HG02610 (cell line): ENCODE measurements at regions not wholly inside any gene's neighbourhood (a gene's known extent, or its start where the extent isn't known, plus 50 kb on each side); places are given as distances from the start of the nearest gene placed in this dataset.

ENCODE experiments used
- ATAC-seq: cut with Tn5 transposase; IDR thresholded peaks from one replicate; pipeline ENCODE4 v1.9.1; 2021; ENCODE audit warnings: mild to moderate bottlenecking, moderate library complexity; ENCODE audit not compliant: unreplicated experiment

DNA sequence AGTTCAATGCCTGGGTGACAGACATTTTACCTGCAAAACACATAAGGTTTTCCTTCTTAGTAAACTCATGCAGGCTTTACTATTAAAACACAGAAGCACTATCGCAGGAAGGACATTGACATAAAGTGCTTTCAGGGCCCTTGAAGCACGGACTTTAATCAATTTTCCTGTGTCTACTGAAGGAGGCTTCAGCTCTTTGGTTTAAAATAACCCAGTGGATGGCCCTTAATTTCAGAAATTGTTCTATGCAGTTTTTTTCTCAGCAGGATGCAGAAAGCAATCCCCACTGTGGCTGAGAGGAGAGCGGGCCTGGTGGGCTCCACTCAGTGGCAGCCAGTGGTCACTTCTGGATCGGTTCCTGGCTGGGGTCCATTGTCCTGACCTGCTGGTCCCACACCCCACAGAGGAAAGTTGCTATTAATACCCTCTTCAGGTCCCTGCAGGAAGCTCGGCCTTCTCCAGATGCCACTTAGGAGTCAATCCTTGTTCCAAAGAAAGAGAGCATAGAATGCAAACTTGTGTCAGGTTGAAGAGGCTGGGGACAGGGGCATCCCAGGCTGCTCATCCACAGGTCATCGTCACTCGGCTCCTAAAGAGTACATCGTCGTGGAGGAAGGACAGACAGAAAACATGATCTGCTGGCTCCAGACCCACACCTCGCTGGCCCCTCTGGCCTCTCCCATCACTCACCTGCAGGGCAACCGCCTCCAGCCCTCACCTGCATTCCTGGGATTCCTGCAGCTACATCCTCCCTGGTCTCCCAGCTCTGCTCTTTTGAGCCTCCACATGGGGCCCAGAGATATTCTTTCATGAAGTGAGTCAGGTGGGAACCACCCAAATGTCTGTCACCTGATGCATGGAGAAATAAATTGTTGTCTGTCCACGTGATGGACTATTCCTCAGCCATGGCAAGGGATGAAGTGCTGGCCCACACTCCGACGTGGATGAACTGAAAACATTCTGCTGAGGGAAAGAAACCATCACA is 153.1 kb downstream of the PSMG1 start:
- no peak for ATAC-seq

DNA sequence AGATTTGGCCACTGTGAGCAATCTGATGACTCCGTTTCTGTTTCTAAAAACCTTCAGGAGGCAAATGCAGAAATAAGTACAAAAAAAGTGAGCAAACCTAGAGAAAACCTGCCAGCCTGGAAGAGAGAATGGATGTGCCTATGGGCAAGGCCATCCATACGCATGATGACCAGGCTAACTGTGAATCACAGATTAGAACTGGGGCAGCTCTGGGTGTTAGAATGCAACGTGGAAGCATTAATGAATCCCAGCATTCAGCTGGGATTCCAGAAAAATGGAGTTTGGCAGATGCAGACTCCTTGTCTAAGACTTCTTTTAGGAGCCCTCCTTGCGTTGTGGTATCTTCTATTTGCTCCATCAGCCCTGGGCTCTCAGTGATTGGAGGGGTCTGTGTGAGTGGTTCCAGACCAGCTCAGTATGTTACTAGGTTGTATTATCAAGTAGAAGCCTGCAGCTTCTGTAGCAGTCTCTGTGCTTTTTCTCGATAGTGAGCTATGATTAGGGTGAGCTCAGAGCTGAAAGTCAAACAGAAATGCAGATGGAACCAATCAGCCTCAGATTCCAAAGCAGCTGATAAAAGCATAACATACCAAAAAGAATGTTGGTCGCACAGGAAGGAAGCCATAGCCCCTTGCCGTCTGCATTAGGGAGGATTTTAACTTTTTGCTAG is 154.0 kb downstream of the PSMG1 start:
- no peak for ATAC-seq

DNA sequence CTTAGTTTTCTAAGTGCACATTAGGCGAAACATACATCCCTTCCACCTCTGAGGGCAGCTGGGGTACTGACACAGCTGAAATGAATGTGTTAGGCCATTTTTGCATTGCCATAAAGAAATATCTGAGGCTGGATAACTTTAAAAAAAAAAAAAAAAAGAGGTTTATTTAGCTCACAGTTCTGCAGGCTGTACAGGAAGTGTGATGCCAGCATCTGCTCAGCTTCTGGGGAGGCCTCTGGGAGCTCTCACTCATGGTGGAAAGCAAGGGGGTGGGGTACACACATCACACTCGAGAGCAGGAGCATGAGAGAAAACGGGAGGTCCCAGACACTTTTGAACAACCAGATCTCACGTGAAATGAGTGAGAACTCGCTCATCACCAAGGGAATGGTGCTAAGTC is 158.1 kb downstream of the PSMG1 start:
- ATAC-seq = no peak

DNA sequence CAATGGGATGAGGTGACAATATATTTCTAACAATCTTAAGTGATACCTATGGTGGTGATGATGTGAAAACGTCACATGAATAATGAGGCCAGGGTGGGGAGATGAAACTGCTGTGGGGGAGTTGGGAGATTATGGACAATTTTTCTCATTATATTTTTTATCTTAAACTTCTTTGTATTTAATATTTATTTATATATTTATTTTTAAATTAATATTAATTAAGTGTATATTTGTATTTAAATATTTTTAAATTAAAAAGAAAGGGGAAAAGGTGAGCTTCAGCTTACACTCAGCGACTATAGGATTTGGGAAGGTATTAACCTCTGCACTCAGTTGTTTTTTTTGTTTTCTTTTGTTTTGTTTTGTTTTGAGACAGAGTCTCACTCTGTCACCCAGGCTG is 158.7 kb downstream of the PSMG1 start:
- no peak for ATAC-seq

DNA sequence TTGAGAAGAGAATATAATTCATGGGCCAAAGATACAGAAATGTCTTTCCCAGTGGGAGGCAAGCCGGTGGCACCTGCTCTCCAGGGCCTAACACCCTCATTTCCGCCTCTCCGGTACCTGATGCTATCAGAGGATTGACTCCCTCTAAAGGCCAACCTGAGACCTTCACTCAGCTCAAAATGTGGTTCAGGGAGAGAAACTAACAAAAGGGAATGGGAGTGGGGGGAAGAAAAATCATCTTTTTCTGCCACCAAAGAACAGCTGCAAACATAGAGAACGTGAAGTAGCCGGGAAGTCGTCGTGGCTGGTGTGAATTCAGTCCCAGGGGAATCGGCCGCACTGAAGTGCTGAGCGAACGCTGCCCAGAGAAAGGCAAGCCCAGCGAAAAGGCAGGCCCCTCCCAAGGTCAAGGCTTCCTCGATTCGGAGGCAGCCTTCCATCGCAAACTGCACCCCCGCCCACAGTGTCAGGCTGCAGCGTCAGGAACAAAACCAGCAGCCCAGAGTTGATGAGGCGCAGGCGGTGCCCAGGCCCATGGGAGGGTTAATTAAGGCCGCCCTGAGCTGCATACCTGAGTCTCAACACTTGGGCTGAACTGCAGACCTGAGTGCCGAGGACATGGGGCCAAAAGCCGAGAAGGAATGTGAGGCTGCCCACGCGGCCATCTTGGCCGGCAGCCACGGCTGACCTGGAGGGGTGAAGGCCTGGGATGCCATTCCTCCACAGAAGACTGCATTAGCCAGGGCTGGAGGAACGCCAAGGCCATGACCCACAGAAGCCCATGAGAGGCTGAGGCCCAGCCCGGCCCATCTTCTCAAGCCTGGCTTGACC is 160.2 kb downstream of the PSMG1 start:
- ATAC-seq = no peak

DNA sequence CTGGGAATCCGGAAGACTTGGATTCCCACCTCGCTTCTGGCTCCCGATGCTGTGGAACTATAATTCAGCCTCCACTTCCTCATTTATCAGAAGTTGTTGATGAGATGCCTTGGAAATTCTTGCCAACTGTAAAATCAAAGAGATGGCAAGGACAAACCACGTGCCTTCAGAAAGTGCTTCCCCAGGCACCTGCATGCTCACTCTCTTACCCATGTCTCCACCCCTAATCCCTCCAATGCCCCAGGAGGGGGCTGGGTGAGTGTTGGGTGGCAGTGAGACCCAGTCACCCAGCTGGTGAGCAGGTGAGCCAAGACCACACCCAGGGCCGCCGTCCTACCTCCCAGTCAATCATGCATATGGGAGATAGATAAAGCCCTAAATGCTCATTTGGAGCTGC is 160.8 kb downstream of the PSMG1 start:
- no peak for ATAC-seq

DNA sequence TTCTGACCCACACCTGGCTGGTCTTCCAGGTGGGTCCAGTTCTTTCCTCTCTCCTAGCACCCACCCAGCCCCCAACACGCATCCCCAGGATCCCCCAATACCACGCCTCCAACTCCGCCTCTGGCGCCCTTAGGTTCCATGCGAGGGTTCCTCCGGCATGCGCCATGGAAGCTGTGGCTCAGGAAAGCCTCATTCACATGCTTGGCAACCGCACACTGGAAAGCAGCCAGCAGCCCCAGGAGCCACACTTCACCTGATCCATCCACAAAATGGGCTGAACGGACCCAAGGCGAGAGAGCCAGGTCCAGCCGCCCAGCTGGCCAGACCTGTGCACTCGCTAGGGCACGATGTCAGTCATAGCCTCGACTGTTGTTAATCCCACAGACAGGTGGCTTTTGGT is 161.2 kb downstream of the PSMG1 start:
- no peak for ATAC-seq

DNA sequence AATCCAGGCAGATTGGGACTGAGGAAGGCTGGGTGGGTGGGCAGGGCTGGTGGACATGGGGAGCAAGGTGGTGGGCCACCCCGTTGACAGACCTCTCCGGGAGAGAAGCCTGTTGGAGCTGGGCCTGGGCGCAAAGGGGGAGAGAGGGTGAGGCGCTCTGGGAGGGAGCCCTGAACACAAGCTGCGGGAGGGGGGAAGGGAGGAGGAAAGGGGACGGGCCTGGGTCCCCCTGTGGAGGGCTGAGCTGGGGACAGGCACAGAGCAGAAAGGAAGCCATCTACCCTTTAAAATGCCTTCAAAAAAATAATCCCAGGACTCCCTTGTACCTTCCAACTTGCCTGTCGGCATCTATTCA is 161.8 kb downstream of the PSMG1 start:
- ATAC-seq = no peak

DNA sequence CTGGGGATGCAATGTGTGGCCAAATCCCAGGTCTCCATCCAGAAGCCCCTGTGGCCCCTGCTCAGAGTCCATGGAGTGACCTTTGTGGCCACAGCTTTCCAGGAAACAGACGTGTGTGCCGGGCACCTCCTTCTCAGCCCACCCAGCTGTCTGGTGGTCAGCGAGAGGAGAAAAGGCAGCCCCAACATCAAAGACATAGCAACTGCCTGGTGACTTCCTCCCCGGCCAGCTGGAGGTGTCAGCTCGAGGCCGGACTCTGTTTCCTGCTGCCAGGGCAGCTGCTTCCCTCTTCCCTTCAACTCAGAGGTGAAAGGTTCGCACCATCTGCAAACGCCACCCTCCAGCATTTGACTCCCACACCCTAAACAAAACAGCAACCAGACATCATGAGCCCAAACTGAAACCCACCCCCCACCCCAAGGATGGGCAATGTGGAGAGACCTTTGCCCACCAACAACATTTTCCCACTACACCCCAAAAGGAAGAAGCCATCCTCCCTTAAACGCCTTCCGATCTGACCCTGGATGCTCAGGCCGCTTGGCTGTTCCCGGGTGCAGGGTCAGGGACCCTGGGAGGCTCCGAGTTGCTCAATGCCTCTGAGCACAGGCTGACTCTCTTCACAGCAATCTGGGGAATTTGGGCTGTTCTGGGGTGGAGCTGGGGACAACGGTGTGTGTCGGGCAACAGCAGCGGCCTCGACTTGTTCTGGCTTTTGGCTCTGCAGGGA is 162.3 kb downstream of the PSMG1 start:
- ATAC-seq = no peak

DNA sequence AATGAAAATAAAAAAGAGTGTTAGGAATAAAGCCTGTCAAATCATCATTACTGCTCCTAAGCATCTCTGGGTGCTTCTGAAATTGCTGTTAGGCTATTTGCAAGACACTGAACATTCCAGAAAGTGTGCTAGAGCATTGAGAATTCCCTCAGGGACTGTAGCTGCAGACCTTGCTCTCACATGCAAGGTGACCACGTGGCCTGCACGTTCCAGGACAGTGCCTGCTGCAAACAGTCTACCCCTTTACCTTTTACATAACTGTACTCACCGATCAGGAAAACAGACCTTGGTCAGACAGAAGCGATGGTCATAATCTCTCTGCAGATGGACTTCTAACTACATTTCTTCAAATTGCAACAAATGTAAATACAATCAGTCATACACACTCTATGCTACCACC is 164.5 kb downstream of the PSMG1 start:
- ATAC-seq = no peak

DNA sequence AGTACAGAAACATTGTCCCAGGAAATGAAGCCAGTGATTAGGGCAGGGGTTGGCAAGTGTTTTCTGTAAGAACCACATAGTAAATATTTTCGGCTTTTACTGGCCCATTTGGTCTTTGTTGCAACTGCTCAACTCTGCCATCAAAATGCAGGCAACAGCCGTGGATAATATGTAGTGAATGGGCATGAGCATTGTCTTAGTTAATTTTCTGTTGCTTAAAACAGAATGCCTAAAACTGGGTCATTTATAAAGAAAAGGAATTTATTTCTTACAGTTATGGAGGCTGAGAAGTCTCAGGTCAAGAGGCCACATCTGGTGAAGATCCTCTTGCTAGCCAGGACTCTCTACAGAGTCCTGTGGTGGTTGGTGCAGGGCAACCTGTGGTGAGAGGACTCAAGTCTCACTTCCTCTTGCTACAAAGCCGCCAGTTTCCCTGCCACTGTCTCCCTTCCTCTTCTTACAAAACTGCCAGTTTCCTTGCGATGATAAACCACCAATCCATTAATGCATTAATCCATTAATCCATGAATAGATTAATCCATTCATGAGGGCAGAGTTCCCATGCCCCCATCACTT is 166.4 kb downstream of the PSMG1 start:
- peak; percentile 77 for ATAC-seq

DNA sequence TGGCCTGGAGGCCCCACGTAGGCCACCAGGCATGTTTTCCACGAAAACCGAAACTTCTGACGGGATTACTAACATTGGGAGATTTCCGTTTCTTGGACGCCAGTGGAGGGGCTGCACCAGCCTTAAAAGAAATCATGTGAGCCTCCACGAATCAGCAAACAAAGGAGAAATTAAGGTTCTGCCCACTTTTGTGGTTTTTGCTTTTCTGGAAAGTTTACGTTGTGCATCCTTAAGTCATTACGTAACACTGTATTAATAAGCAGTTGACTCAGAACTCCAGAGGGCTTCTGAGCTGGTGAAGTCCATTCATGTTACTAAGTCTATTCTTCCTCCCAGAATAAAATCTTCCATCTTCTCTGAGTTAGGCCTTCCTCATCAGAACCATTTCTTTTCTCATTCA is 168.5 kb downstream of the PSMG1 start:
- ATAC-seq = no peak

DNA sequence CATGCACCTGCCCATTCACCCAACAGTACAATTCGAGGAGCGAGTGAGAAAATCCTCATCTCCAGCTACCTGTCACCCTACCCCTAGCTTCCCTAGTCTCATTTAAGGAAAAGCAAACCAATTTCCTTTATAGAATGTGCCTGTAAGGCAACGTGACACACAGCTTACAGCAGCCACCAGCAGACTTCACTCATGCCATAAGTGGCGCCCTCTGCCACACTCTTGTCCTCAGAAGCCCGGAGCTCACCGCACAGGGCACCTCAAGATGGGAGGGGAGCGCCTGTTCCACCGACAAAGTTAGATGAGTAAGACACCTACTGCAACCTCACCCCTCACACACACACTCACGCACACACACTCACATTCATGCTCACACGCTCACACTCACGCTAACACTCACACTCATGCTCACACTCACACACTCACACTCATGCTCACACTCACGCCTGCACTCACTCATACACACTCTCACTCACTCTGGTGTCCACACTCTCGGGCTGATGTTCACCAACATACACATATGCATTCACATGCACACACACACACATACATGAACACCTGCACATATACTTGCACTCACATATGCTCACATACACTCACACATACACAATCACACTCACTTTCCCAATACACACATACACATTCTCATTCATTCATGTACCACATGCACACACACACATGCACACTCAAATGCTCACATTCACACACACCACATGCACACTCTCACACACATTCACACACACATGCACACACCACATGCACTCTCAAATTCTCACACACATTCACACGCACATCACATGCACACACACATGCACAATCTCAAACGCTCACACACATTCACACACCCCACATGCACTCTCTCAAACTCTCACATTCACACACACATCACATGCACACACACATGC is 170.7 kb downstream of the PSMG1 start:
- no peak for ATAC-seq

DNA sequence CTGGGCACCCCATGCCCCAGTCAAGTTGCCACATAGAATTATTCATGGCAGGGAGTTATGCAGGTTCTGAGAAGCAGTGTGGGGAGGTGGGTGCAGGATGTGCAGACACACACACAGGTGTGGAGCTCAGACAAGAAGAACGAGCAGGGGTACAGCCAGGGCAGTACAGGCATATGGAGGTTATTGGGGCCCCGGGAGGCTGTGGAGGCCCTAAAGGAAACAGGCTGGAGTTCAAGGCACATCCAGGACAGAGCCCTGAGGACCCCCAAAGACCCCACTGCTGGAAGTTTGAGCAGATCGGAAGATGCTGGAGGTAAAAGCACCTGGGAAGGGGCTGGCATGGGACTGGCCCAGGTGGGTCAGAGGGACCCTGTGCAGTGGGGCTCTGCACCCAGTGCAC is 171.3 kb downstream of the PSMG1 start:
- ATAC-seq = no peak

DNA sequence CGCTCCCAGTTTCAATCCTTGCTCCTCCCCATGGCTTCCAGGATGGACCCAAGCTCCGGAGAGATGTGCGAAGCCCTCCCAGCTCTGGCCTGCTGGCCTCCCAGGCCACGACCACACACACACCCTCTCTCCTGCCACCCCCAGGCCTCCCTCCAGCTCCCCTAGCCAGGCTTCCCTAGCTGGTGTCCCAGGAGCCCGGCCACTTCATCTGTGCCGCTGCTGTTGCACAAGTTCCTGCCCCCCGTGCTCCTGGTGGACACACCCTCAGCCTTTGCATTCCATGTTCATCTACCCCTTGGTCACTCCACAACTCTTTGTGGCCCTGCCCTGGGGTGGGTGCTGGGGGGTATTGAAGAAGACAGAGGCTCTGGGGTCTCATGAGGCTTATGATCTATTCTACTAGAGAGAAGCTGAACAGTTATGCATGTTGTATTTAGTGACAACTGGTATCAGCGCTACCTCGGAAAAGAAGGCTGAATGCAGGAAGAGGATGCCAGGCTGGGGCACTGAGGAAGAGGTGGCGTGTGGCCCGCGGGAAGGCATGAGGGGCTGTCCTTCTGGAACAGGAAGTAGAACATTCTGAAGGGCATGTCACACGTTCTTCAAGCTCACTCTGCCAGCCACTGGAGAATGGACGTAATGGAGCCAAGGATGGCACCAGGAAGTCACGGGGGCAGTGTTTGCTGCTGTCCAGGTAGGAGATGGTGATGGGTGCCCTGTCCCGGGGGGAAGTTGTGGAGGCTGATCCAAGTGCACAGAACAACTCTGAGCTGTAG is 172.4 kb downstream of the PSMG1 start:
- no peak for ATAC-seq

DNA sequence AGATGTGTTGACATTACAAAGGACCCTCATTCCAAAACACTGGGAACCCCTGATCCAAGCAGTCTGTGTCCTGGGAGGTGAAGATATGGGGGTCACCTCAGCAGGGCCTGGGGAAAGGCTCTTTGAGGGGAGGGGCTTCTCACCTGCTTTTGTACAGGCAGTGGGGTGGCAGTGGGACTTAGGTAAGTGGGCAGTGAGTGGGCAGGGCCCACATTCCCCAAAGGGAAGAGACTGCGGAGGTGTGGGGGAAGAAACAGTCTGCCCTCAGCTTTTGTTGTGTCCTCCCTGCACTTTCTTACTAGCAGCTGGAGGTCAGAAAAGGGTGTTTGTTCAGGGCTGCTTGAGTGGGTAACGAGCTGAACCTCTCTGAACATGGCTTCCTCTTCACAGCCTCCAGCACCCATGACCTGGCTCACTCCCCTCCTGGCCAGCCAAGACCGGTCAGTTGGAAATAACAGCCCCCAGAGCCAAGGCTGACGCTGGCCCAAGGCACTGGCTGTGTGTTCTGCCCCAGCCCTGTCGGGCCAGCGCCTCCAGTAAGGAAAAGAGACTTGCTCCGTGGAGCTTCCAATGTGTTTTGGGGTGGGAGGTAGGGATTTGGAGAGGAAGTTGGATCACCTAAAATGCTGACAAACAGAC is 173.5 kb downstream of the PSMG1 start:
- no peak for ATAC-seq

DNA sequence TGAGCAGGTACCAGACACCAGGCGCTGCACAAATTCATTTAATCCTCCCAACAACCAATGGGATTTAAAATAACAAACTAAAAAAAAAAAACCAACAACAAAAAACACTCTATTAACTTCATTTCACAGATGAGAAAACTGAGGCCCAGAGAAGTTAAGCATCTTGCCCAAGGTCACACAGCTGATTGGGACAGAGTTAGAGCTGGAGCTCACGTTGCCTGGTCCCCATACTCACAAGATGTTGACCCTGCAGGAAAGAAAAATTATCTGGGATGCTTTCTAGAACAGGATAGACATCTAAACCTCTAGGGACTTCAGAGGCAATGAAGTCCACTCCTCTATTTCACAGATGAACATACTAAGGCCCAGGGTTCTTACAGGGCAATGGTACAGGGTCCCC is 175.3 kb downstream of the PSMG1 start:
- ATAC-seq = no peak

DNA sequence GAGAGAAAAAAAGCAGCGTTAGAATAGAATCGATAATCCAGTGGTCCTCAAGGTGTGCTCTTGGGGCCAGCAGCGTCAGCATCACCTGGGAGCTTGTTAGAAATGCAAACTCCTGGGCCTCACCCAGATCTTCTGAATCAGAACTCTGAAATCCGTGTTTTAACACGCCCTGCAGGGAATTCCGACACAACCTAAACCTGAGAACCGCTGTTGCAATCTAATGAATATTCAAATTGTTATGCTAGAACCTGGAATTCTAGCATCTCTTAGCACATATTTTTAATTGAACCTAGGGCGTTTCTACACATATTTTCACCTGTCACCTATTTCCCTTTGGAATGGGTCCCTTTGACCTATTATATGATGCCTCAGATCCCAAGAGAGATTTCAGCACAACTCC is 175.7 kb downstream of the PSMG1 start:
- ATAC-seq = no peak
